NCI-H2227 (cell line): ENCODE measurements at regions not wholly inside any gene's neighbourhood (a gene's known extent, or its start where the extent isn't known, plus 50 kb on each side); places are given as distances from the start of the nearest gene placed in this dataset.
"Not testable (repeated sequence)": the region's sequence is repeated elsewhere in the genome, so short reads cannot be mapped to it uniquely, and the experiment has no call there.

Source experiments
- DNase-seq: peaks from one replicate; lab custom pipeline; 2025; ENCODE audit not compliant: unreplicated experiment; lab: John Stamatoyannopoulos, UW

GRCh38 chr10:131020775-131021174 is 290.7 kb downstream of the TCERG1L start:
- DNase-seq: no peak

DNA sequence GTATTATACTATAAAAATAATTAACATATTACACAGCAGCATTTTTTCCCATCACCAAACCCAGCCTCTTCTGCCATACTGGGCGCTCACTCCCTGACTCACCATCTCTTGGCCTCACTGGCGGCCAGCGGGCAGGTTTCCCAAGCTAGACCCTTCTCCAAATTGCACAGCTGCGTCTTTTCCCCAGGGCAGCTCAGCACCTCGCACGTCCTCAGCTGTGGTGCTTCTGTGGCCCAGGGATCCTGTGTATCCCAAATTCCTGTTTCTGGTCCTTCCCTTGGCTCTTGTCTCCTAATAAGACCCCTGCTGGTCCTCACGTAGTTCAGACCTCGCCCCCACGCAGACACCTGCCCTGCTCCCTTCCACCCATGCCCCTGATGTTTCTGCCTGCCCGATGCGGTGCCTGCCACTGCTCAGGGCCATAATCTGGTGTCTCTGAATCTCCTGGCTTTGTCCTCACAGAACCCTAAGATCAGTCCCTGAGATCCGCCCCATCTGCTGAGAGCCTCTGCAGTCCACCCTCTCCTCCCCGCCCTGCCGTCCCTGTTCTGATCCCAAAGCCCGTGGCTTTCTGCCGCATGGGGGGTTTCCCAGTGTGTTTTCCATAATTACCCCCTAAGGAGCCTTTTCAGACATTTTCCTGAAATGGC is 290.1 kb downstream of the TCERG1L start:
- no peak for DNase-seq

GRCh38 chr10:131021969-131022368 is 289.6 kb downstream of the TCERG1L start:
- DNase-seq: no peak

DNA sequence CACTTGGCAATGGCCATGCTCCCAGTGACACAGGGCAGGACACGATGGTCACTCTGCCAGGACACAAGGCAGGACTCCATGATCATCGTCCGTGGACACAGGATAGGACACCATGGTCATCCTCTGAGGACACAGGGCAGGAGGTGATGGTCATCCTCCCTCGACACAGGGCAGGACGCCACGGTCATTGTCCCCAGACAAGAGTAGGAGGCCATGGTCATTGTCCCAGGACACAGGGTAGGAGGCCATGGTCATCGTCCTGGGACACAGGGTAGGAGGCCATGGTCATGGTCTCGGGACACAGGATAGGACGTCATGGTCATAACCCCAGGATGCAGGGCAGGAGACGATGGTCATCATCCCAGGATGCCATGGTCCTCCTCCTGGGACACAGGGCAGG is 289.2 kb downstream of the TCERG1L start:
- DNase-seq: no peak

- DNase-seq: no peak
Observed at GRCh38 chr10:131022981-131023380, 288.5 kb downstream of the TCERG1L start.

GRCh38 chr10:131024259-131025131 is 287.0 kb downstream of the TCERG1L start:
- no peak for DNase-seq

GRCh38 chr10:131025333-131025732 is 286.2 kb downstream of the TCERG1L start:
- DNase-seq: no peak

DNA sequence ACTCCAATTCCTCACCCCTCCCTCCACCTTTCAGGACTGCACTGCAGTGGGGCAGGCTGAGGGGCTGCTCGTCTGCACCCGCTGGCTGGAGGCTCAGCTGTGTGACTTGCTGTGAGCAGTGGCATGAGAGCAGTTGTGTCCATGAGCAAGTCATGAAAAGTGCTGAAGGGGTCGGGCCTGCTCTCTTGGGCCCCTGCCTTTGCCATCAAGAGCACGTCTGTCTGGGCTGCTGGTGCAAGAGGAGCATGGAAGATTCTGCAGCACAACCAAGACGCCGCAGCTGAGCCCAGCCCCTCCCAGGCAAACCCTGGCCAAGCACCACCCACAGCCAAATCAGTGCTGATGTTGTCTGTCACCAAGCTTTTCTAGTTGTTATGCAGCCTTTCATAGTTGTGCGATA is 284.3 kb downstream of the TCERG1L start:
- no peak for DNase-seq

DNA sequence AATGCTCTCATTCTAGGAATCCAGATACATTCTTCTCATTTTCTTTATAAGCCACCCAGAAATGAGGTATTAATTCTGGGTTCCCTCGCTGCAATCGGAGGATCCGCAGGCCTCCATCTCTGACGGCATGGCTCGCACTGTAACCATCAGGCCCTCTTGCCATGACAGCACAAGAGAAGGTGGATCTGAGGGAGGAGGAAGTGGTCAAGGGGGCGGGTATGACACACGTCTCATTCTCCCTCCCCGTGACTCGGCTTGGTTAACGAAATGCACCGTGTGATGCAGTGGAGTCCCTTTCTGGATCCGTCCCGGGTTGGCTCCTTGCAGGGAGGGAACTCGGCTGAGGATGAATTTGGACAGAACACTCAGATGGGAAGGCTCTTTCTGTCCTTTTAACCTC is 280.2 kb downstream of the TCERG1L start:
- no peak for DNase-seq

DNA sequence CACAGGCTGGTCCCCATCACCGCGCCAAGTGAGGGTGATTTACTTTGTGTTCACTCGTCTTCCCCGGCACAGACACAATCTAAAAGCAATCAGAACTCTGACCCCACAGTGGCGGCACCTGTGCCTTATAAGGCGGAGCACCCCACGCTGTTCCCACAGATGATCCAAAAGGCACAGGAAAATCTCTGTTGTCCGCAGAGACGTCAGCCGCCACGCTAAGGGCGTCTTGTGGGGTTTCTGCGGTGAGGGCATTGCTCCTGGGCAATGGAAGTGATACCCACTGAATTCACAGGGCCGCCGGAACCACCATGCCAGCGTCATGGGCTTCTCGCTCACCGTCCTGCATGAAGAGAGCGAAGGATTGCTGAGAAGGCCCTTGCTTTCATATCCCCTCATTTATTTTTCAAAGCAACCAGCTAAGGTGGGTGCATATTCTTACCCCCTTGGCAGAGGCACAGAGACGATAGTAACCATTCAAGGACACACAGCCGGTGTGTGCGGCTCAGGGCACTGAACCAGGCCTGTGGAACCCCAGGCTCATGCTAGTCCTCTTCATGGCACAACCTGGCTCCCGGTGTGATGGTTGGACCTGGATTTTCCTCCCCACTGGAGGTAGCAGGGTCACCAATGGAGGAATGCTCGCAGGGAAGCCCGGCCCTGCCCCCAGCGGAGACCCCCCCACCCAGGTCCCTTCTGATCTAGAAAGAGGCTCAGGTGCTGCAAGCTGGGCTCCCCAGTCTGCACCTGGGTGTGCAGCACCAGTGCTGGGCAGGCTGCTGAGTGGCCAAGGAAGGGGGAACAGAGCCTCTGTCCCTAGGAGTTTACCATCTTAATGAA is 279.0 kb downstream of the TCERG1L start:
- no peak for DNase-seq

DNA sequence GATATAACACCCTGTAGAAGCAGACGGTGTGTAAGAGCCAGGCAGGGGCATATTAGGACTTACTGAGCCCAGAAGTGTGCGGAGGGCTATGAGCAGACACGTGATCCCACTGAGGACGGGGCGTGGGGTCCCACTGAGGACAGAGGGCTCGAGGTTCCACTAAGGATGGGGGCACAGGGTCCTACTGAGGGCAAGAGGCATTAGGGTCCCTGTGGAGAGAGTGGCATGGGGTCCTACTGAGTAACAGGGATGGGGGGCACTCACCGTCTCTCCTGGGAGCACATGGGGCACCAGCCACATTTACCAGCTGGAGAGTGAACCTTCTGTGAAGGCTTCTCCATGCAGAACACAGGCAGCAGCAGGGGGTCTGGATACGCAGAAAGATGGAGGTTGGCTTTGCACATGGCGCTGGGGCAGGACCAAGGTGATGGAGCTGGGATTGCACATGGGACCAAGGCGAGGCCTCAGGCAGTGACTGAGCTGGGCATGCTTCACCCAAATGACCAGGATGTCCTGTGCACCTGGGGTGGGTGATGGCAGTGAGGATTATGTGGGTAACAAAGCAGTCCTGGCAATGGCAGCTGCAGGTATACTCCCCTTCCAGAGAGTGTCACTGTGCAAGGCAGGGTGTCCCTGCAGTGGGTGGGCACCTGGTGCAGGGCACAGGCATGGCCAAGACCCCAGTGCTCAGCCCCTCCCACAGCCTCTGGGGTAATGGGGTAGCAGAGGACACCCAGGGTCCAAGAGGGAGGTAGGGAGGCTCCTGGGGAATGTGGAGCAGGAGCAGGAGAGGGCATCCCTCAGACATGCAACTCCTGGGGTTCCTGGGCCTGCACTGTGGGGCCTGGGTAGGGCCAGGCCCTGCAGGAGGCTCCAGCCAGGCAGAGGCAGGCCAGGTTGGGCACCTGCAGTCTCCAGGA is 278.1 kb downstream of the TCERG1L start:
- DNase-seq: no peak

DNA sequence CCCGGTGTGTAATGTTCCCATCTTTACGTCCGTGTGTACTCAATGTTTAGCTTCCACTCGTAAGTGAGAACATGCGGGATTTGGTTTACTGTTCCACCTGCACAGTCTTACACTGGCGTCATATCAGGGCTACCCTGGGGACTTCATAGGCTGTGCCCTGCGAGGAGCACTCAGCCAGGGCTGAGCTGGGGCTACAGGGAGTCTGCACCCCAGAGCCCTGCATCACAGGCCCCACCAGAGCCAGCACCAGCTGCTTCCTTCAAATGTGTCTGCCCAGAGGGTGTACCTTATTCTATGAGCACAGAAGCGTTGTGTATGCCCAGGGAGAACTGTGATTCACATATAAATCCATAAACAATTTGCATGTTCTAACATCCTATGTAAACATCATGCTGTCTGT is 277.1 kb downstream of the TCERG1L start:
- DNase-seq: no peak

DNA sequence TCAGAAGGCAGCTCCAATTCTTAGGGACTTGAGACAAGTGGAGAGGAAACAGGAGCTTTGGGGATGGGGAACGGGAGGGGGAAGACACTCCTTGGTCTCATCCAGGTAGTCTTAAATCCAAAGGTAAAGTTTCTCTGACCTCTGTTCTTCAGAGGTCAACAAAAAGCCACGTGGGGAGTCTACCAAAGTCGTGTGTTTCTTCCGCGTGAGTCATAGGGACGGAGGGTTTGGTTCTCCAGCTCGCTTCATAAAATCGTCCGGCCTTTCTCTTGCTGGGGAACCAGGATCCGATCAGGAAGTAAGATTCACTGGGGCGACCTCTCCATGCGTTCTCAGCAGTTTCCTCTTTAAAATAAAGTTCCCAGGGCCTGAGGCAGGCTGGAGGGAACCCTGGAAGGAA is 275.7 kb downstream of the TCERG1L start:
- no peak for DNase-seq

GRCh38 chr10:131038056-131038455 is 273.5 kb downstream of the TCERG1L start:
- no peak for DNase-seq

- no peak for DNase-seq
Observed at GRCh38 chr10:131041031-131041430, 270.5 kb downstream of the TCERG1L start.

DNA sequence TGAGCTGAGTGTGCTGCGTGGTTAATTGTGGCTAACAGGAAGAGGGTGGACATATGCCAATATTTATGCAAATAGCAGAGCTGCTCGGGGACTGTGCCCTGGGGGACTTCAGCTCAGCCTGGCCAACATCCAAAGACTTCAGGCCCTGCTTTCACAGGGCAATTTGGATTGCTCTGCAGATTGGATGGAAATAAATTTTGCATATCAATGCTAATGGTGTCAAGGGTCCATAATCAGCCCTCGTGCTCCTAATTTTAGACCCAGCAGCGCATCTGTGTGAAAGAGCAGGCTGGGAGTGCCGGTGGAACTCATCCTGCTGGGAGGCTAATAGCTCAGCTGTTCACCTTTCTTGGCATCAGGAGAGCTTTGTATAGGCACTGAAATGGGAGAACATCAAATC is 270.1 kb downstream of the TCERG1L start:
- DNase-seq: no peak

- not testable (repeated sequence) for DNase-seq
Observed at GRCh38 chr10:131042015-131042414, 269.5 kb downstream of the TCERG1L start.
